Stimulated activated CD8-positive, alpha-beta memory T cell treated with anti-CD3 and anti-CD28 coated beads, Interleukin-12 subunit alpha, Interleukin-12 subunit beta, amount 100 ng/mL, for 1 hour (primary cell): ENCODE measurements at regions not wholly inside any gene's neighbourhood (a gene's known extent, or its start where the extent isn't known, plus 50 kb on each side); places are given as distances from the start of the nearest gene placed in this dataset.
"Not testable (repeated sequence)": the region's sequence is repeated elsewhere in the genome, so short reads cannot be mapped to it uniquely, and the experiment has no call there.

Source experiments
- DNase-seq: peaks from one replicate; pipeline ENCODE4 v3.0.0-alpha.2; 2020; ENCODE audit warnings: low read depth

DNA sequence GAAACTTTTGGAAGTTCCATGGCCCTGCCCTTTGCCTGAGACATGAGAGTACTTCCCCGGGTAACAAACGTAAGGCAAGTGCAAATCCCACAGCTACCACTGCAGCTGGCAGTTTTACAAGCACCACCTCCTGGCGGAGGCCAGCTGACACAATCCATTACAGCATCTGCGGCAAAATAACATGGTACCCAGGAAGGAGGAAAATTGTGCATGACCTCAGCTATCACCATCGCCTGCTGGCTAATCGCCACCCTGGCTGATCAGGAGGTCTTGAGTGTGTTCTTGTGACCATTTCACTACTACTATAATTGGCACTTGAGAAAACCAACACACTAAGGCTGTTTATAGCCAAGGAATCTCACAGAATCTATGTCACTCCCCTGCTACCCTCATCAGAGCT, 71.7 kb upstream of the SERPINE2 start:
- no peak for DNase-seq

GRCh38 chr2:224109751-224110150, 70.7 kb upstream of the SERPINE2 start:
- DNase-seq, result no peak

DNA sequence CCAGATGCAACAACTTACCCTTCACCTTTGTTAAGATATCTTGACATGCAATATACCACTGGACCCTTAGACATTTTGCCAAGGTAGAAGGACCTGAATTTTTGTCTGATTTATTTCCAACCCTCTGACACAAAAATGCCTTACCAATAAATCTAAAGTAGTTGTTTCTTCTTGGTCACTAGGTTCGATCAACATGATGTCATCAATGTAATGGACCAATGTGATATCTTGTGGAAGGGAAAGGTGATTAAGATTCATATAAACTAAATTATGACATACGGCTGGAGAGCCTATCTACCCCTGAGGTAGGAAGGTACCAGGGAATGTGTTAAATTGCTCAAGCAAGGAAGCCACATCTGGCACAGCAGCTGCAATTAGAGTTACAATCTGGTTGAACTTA, 67.7 kb upstream of the SERPINE2 start:
- no peak for DNase-seq

GRCh38 chr2:224104668-224105386, 65.7 kb upstream of the SERPINE2 start:
- no peak for DNase-seq

- DNase-seq, result no peak
Measured at GRCh38 chr2:224103651-224104050, 64.6 kb upstream of the SERPINE2 start.

DNA sequence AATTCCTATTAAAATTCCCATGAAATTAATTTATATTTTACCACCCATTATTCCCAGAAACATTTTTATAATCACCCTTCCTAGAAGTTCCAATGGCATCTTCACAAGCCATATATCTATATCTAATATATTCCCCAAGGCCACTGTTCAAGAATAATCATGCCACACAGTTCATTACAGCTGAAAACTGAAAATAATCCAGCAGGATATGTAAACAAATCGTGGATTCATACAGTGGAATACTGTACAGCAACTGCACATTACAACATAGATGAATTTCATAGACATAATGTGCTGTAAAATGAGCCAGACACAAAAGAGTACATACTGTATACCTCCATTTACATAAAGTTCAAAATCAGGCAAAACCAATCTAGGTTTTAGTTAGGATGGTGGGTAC, 63.9 kb upstream of the SERPINE2 start:
- no peak for DNase-seq

DNA sequence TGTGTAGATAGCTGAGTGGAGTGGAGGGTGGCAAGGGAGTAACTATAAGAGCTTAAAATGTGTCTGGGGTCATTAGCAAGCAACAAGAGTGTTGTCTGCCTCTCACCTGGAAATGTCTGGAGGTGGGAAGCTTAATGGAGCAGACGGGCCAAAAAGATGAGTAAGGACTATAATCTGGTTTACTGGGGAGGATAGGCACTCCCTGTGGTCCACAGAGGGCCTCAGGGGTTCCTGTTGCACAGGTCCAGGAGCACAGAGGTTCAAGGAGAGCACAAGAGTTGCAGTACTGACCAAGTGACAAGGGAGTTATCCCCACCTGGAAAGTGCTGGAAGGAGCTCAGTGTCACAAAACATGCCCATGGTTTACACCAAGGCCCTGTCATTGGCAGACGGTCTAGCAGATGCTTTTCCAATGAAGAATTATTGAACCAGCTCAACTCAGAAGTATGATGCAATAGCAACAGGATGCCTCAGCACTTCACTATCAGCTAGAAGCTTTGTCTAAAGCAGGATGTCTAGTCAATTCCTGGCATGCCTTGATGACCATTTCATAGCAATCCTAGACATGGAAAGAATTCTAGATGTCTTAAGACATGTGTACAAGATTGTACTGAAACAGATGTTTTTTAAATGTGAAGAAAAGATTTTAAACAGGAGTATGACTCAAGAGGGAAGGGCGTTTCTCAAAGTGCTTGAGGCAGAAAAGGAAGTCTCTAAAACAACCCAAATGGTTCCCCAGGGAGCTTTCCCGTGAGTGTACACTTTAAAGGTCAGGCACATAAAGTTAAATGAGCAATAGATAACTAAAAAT, 62.9 kb upstream of the SERPINE2 start:
- no peak for DNase-seq

DNA sequence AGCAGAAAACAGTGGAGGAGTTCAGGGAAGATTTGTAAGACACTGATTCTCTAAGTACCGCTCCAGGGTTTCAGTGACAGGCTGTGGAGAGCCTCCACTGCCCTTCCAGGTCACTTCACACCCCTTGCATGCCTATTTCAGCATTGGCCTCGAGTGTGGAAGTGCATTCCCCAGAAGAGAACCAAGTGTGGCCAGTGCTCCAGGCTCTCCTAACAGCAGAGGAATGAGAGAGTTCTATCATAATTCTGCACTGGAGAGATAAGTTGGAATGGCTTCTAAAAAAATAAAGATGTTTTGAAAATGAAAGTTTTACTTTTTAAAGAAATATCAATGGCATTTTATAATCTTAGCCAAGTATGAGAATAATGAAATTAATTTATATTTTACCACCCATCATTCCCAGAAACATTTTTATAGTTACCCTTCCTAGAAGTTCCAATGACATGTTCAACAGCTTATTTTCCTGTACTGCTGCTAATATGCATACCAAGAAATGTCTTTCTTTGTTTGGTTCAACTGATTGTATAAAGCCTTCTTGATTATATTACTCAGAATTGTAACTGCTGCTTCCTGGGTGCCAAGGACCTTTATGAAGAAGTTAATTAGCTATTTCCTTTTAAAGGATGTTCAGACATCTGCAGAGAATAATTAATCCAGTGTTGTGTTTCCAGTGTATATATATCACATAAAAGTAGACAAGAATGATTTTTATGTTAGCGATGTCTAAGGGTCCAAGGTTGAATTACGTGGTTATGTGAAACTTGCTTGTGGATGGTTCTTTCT, 61.0 kb upstream of the SERPINE2 start:
- no peak for DNase-seq

GRCh38 chr2:224098481-224099230, 59.6 kb upstream of the SERPINE2 start:
- no peak for DNase-seq

- DNase-seq, result no peak
Measured at GRCh38 chr2:224094413-224094812, 55.3 kb upstream of the SERPINE2 start.

GRCh38 chr2:224091671-224092070, 52.6 kb upstream of the SERPINE2 start:
- not testable (repeated sequence) for DNase-seq

DNA sequence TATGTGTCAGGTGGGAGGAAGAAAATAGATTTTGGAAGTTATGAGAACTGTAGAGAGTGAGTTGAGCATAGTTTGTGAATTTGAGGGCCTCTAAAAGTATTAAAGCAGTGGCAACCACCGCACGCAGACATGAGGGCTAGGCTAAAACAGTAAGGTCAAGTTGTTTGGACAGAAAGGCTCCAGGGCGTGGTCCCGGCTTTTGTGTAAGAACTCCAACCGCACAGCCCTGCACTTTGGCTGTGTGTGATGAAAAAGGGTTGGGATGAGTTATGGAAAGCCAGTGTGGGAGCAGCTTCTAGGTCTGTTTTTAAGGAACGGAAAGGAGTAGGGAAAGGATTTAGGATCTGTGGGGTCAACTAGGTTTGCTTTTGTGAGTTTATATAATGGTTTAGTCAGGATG, 50.5 kb upstream of the SERPINE2 start:
- DNase-seq, result not testable (repeated sequence)
